ENCODE measurements at regions not wholly inside any gene's neighbourhood (a gene's known extent, or its start where the extent isn't known, plus 50 kb on each side); places are given as distances from the start of the nearest gene placed in this dataset.

- TF ChIP-seq STAG1 (CRISPR knock-in tag; IDR thresholded peaks at IDR 0.05) (no peak), NCOR1 (IDR thresholded peaks at IDR 0.05; ENCODE audit: borderline replicate concordance, low read length) (no peak), IRF9 (CRISPR knock-in tag; IDR thresholded peaks at IDR 0.05; ENCODE audit: borderline replicate concordance) (no peak), ZNF24 (IDR thresholded peaks at IDR 0.05) (no peak), MTA1 (CRISPR knock-in tag; IDR thresholded peaks at IDR 0.05; ENCODE audit: borderline replicate concordance) (no peak), CCAR2 (optimal IDR thresholded peaks at IDR 0.05; ENCODE audit: low read depth, low read length) (no peak), CENPT (CRISPR knock-in tag; IDR thresholded peaks at IDR 0.05; ENCODE audit: low read depth) (no peak), MBNL3 (CRISPR knock-in tag; conservative IDR thresholded peaks at IDR 0.05) (no peak), CERS6 (CRISPR knock-in tag; IDR thresholded peaks at IDR 0.05) (no peak)
These were observed 80.7 kb upstream of the SLITRK5 start for GRCh38 chr13:87590518-87590917.

All from HepG2 (cell line).